LNCAP (cell line): ENCODE measurements at regions not wholly inside any gene's neighbourhood (a gene's known extent, or its start where the extent isn't known, plus 50 kb on each side); places are given as distances from the start of the nearest gene placed in this dataset.
A peak's percentile ranks its signal among the peaks of the same experiment; 100 is the strongest.

Experiments used
- TF ChIP-seq, protein P1 (sequence below): fragments of 450-650 bp; IDR thresholded peaks from 2 replicates; pipeline ENCODE4 v1.5.1; 2017; ENCODE audit warnings: mild to moderate bottlenecking

DNA sequence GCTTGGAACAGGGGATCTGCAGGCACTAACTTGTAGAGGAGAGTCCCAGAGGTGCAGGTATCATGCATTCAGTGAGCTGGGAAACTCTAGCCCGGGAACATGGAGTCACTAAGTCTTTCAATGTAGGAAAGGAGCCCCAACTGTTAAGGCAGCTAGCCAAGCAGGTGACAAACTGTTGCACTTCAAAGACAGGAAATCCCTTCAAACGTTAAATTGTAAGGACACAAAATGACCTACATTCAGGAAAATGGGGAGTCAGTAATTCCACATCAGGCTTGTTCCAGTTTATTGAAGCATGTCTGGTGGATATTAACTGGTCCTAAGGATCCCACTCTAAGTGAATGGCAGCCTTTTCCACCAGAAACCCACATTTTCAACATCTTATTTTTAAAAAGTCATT is 364.5 kb downstream of the MTX2 start:
- TF ChIP-seq, protein P1, sequence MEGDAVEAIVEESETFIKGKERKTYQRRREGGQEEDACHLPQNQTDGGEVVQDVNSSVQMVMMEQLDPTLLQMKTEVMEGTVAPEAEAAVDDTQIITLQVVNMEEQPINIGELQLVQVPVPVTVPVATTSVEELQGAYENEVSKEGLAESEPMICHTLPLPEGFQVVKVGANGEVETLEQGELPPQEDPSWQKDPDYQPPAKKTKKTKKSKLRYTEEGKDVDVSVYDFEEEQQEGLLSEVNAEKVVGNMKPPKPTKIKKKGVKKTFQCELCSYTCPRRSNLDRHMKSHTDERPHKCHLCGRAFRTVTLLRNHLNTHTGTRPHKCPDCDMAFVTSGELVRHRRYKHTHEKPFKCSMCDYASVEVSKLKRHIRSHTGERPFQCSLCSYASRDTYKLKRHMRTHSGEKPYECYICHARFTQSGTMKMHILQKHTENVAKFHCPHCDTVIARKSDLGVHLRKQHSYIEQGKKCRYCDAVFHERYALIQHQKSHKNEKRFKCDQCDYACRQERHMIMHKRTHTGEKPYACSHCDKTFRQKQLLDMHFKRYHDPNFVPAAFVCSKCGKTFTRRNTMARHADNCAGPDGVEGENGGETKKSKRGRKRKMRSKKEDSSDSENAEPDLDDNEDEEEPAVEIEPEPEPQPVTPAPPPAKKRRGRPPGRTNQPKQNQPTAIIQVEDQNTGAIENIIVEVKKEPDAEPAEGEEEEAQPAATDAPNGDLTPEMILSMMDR: no peak

DNA sequence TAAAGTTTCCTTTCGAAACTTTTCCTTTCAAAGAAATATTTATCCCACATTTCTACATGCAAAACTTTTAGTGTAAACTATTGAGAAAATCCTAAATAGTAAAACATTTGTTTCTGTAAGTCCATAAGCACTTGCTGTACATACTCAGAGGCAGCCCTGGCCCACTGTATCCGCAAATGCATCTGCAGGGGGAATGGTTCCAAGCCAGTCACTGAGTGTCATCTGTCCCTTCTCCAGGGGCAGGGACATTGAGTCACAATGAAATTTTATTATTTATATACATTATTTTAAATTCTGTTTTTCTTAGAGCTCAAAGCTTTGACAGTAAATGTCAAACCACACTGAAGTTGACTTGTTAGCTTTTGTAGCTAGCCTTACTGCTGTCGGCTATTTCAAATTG is 367.2 kb downstream of the MTX2 start:
- TF ChIP-seq, protein P1: no peak

DNA sequence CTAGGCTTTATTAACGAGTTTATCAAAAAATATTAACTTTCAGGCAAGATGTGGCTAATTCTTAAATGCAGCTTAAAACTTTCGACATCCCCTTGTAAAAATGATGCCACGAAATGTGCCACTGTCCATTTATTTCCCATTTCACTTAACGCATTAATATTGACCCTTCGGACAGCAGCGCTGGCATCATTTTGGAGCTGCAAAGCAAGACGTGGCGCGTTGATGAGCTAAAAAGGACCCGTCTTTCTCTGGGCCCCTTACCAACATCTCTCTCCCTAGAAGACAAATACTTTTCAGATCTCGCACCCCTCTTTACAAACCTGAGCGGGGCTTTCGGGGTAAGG is 367.9 kb downstream of the MTX2 start:
- TF ChIP-seq, protein P1: no peak

DNA sequence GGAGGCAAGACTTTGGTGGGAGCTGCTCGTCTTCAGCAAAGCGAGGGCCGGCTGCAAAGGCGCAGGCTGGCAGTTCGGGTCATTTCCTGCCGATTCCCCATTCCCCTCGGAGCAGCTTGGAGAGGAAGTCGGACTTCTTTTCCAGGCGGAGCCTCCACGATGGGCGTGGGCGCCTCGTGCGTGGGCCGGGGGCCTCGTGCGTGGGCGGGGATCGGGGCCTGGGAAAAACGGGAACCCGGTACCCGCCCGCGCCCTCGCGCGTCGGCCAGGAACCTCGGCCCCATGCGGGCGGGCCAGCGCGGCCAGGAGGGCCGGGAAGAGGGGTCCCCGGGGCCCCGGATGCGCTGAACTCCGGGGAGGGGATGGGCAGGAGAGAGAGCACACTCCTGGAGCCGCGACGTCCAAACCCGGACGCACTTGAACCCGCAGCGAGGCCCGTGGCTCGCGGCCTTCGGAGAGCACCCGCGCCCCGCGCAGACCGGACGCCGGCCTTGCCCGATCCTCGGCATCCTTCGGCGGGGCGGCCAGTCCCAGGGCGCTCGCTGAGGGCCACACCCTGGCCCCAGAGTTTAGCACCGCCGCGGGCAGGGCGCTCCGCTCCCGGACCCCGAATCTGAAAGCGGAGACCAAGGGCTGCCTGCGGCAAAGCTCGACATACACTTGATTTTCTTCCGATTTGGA is 368.4 kb downstream of the MTX2 start:
- TF ChIP-seq, protein P1: no peak

DNA sequence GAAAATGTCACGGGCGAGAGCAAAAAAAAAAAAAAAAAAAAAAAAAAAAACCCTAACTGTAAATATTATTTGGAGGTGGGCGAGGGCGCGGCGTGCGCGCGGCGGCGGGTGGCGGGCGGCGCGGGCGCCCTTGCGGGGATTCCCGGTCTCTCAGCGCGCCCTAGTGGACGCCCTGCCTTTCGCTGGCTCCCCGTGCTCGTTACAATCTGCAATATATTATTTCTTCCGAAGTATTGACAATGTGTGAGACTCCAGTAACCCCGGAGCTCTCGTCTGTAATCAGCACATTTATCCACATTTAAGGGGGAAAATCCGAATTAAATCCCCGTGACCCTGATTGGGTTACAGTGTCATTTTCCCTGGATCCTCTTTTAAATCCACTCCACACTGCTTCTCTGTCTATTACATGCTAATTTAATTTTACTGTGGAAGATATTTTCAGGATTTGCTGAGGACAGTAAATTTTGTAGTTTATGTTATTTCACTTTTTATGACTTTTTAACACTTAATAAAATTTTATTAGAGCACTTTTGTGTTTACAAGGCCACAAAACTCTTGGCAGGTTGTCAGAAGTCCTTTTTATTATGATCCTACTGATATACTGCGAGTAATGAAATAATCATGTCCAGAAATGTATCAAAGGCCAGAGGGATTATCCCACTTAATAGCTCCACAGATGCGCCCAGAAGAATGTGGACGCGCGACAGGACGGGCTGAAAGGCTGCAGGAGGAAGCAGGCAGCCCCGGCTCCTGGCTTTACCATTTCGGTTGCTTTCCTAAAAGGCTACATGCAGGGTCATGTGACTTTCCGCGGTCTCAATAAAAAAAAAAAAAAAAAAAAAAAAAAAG is 369.1 kb downstream of the MTX2 start:
- TF ChIP-seq, protein P1: peak; percentile 66

DNA sequence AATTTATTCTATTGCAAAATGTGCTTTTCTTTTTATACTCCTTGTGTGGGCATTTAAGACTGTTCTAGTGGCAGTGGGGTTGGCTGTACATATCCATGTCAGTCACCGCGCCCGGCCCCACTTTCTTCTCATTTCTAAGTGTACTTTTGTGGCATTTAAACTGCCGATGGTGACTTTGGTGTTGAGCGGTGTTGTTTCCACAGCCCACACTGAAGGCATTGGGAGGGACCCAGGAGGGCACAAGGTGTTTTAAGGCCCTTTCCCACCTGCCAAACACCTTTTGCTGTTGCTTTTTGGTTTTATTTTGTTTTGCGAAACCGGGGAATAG is 369.7 kb downstream of the MTX2 start:
- TF ChIP-seq, protein P1: no peak

DNA sequence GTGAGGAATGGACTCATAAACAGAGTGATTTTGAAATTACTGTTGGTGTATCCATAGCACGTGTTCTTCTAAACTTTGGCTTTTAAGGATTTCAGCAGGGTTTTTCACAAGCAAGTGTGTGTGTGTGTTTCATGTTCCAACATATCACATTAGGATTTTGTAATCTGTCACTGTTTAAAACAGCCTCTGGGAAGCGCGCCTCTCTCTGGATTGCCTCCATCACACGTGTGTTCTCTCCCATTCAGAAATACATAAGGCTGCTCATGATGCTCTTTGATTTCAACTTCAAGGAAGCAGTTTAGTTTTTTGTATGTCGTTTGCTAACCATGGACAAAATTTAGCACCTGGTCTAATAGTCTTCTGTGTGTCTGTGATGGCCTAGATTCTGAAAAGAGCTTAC is 370.4 kb downstream of the MTX2 start:
- TF ChIP-seq, protein P1: no peak
